IPS-18c (cell line): ENCODE measurements at regions not wholly inside any gene's neighbourhood (a gene's known extent, or its start where the extent isn't known, plus 50 kb on each side); places are given as distances from the start of the nearest gene placed in this dataset.

Source experiments
- H3K4me3 ChIP-seq: 2 replicates; pipeline ENCODE4 v1.7.0; 2013; ENCODE audit warnings: low read depth, mild to moderate bottlenecking, low read length, moderate library complexity; ENCODE audit not compliant: insufficient read depth
- H3K9me3 ChIP-seq: one replicate; pipeline ENCODE4 v1.6.1; 2013; ENCODE audit warnings: mild to moderate bottlenecking, low read length, moderate library complexity; ENCODE audit not compliant: control insufficient read depth, insufficient read depth

- Histone ChIP-seq H3K9me3 (no peaks in the 10 kb centered on the region), H3K4me3 (no peak overlapping the region)
Observed at GRCh38 chr4:187027272-187027671, 303.6 kb upstream of the FAT1 start.

DNA sequence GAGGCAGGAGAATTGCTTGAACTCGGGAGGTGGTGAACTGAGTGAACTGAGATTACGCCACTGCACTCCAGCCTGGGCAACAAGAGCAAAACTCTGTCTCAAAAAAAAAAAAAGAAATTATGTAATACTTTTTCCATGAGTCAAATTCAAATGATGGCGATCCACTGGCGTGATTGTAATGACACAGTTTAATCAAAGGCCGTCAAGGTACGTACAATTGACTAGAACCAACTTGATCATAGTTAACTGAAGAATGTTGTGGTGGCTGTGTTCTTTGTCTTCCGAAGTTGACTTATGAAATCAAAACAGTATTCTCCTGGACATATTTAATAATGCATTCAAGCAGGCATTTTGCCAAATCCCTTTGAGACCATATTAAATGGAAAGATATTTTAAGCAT is 318.6 kb upstream of the FAT1 start:
- Histone ChIP-seq H3K4me3 (no peak overlapping the region), H3K9me3 (no peaks in the 10 kb centered on the region)

- H3K9me3 ChIP-seq: no peaks in the 10 kb centered on the region
- H3K4me3 ChIP-seq: no peak overlapping the region
Observed at GRCh38 chr4:187046471-187046870, 322.8 kb upstream of the FAT1 start.

DNA sequence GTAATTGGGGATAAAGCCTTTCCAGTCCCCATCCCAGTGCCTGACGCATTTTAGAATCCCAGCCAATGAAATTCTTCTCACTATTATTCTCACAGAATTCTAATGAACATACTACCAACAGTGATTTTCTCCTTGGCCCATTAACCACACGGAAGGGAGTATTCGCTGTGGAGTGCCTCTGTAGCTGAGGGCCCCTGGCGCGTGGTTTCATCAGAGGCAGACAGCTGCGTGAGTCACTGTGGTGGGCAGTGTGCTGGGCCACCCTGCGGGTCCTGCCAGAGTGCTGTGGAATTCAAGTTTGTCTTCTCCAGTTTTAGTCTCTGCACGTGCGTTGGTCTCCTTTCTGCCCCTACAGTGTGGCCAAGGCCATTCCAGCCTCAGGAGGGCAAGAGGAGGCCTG is 335.4 kb upstream of the FAT1 start:
- Histone ChIP-seq H3K9me3 (no peaks in the 10 kb centered on the region), H3K4me3 (no peak overlapping the region)

DNA sequence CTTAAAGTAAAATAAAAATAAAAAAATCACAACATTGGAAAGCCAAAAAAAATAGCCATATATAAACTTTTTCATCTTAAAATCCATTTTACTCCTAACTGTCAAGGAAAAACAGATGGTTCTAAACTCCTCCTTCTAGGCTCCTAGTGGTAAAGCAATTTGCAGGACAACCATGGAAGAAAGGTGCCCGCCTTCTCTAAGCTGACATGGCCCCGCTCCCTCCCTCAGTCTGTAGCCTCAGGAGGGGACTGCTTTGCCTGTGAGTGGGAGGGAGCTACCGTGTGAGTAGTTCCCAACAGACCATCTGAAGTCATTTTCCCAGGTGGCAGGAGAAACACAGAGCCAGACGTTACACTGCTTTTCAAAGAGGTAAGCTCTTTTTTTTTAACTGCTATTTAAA is 336.2 kb upstream of the FAT1 start:
- H3K4me3 ChIP-seq: no peak overlapping the region

DNA sequence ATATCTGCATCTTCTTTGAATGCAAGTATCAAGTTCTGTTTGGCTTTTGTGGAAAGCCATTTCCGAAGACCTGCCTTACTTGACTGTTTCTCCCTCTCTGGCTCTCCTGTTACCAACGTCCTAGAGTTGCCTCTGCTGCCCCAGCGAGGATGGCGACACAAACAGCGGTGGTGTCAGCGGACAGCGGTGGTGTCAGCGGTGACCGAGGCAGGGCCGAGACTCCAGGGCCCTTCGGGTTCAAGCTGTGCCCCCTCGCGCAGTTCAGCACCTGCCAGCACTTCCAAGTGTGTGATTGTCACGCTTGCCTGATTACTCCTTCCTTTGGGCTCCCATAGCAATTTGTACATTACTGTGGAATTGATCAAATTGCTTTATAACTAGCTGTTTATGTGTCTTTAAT is 336.9 kb upstream of the FAT1 start:
- no peak overlapping the region for H3K4me3 ChIP-seq
- no peaks in the 10 kb centered on the region for H3K9me3 ChIP-seq

More for the DNA sequence above, 336.2 kb upstream of the FAT1 start:
- no peaks in the 10 kb centered on the region for H3K9me3 ChIP-seq

GRCh38 chr4:187063251-187063650 is 339.6 kb upstream of the FAT1 start:
- no peaks in the 10 kb centered on the region for H3K9me3 ChIP-seq
- H3K4me3 ChIP-seq: no peak overlapping the region

GRCh38 chr4:187064033-187064432 is 340.4 kb upstream of the FAT1 start:
- no peaks in the 10 kb centered on the region for H3K9me3 ChIP-seq
- H3K4me3 ChIP-seq: no peak overlapping the region

- no peak overlapping the region for H3K4me3 ChIP-seq
- H3K9me3 ChIP-seq: no peaks in the 10 kb centered on the region
Observed at GRCh38 chr4:187065396-187065795, 341.7 kb upstream of the FAT1 start.

DNA sequence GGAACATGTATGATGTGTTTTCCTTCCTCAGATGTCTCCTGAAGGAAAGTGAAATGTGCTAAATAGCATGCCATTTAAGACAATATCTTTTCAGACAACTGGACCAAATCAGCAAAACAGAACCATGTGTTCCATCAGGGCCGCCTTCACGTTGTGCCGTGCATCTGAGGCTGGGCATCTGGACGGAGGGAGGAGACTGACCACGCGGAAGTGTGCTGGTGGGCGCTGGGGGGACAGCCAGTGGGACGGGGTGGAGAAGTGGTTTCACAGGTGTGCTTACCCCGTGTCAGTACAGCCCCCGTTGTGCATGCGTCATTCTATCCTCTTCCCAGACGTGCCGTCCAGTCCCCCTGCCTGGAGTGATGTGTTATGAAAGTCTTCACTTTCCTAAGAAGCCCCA is 342.1 kb upstream of the FAT1 start:
- Histone ChIP-seq H3K9me3 (no peaks in the 10 kb centered on the region), H3K4me3 (no peak overlapping the region)

- Histone ChIP-seq H3K9me3 (no peaks in the 10 kb centered on the region), H3K4me3 (no peak overlapping the region)
Observed at GRCh38 chr4:187069398-187069797, 345.7 kb upstream of the FAT1 start.

GRCh38 chr4:187070158-187070557 is 346.5 kb upstream of the FAT1 start:
- no peak overlapping the region for H3K4me3 ChIP-seq

GRCh38 chr4:187070740-187071139 is 347.1 kb upstream of the FAT1 start:
- Histone ChIP-seq H3K4me3 (no peak overlapping the region), H3K9me3 (no peaks in the 10 kb centered on the region)

More at GRCh38 chr4:187070158-187070557, 346.5 kb upstream of the FAT1 start:
- no peaks in the 10 kb centered on the region for H3K9me3 ChIP-seq

GRCh38 chr4:187071946-187072600 is 348.4 kb upstream of the FAT1 start:
- no peaks in the 10 kb centered on the region for H3K9me3 ChIP-seq
- no peak overlapping the region for H3K4me3 ChIP-seq

GRCh38 chr4:187073820-187074219 is 350.2 kb upstream of the FAT1 start:
- no peaks in the 10 kb centered on the region for H3K9me3 ChIP-seq
- H3K4me3 ChIP-seq: no peak overlapping the region

- Histone ChIP-seq H3K9me3 (no peaks in the 10 kb centered on the region), H3K4me3 (no peak overlapping the region)
Observed at GRCh38 chr4:187075514-187075913, 351.9 kb upstream of the FAT1 start.

DNA sequence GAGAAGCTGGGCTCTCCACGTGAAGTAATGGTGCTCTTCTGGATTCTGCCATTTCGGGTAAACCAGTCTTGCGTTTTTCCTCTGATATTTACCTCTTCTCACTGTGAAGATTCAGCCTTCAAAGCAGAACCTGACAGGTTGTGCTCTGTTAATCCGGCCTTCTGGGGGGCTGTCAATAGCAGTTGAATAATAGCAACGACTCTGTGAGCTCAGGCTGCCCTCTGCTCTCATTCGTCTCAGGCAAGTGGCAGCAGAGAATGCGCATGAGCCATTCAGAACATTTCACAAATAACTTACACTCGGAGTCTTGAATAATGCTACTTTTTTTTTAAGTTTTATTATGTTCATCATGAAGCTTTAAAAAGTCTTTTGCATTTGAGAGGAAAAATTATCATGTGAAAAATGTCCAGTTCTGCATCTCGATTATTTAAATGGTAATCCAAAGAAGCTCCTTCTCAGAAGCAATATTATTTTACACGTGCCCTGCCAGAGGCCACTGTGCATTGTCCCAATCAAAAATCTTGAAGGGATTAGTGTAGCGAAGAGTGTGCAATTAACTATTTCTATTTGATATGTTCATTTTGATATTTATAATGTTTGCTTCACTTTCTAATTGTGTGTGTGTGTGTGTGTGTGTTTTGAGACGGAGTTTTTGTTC is 354.2 kb upstream of the FAT1 start:
- no peak overlapping the region for H3K4me3 ChIP-seq

GRCh38 chr4:187084701-187085100 is 361.0 kb upstream of the FAT1 start:
- no peak overlapping the region for H3K4me3 ChIP-seq

More for the DNA sequence above, 354.2 kb upstream of the FAT1 start:
- H3K9me3 ChIP-seq: no peaks in the 10 kb centered on the region

GRCh38 chr4:187085339-187085738 is 361.7 kb upstream of the FAT1 start:
- Histone ChIP-seq H3K9me3 (no peaks in the 10 kb centered on the region), H3K4me3 (no peak overlapping the region)

More at GRCh38 chr4:187084701-187085100, 361.0 kb upstream of the FAT1 start:
- H3K9me3 ChIP-seq: no peaks in the 10 kb centered on the region
